HUES6 (cell line): ENCODE measurements at regions not wholly inside any gene's neighbourhood (a gene's known extent, or its start where the extent isn't known, plus 50 kb on each side); places are given as distances from the start of the nearest gene placed in this dataset.

Source experiments
- H3K27ac ChIP-seq: 2 replicates; pipeline ENCODE4 v1.7.0; 2013; ENCODE audit warnings: low read depth, mild to moderate bottlenecking, low read length, inconsistent platforms
- H3K27me3 ChIP-seq: 2 replicates; pipeline ENCODE4 v1.6.1; 2013; ENCODE audit warnings: low read length; ENCODE audit not compliant: control insufficient read depth, insufficient read depth
- H3K36me3 ChIP-seq: 2 replicates; pipeline ENCODE4 v1.6.1; 2013; ENCODE audit warnings: low read length; ENCODE audit not compliant: control insufficient read depth, insufficient read depth
- H3K4me1 ChIP-seq: 2 replicates; pipeline ENCODE4 v1.6.1; 2013; ENCODE audit warnings: low read length; ENCODE audit not compliant: control insufficient read depth, insufficient read depth
- H3K4me3 ChIP-seq: 2 replicates; pipeline ENCODE4 v1.5.1; 2013; ENCODE audit warnings: low read depth, low read length
- H3K9ac ChIP-seq: one replicate; pipeline ENCODE4 v1.6.1; 2013; ENCODE audit warnings: mild to moderate bottlenecking, low read length
- H3K9me3 ChIP-seq: 2 replicates; pipeline ENCODE4 v1.6.1; 2013; ENCODE audit warnings: low read depth, low read length; ENCODE audit not compliant: control insufficient read depth, insufficient read depth

GRCh38 chr7:85565276-85565675 lies 378.4 kb upstream of the SEMA3D start:
- Histone ChIP-seq H3K9ac (no peak overlapping the region), H3K27me3 (no peaks in the 10 kb centered on the region), H3K36me3 (no peaks in the 10 kb centered on the region), H3K27ac (no peak overlapping the region), H3K4me1 (no peaks in the 10 kb centered on the region), H3K9me3 (no peaks in the 10 kb centered on the region), H3K4me3 (no peak overlapping the region)

- no peaks in the 10 kb centered on the region for H3K4me1 ChIP-seq
- H3K9ac ChIP-seq, result no peak overlapping the region
- no peaks in the 10 kb centered on the region for H3K36me3 ChIP-seq
- H3K4me3 ChIP-seq, result no peak overlapping the region
- H3K27ac ChIP-seq, result no peak overlapping the region
- no peaks in the 10 kb centered on the region for H3K27me3 ChIP-seq
- no peaks in the 10 kb centered on the region for H3K9me3 ChIP-seq
Measured at GRCh38 chr7:85564861-85565260, 378.0 kb upstream of the SEMA3D start.

GRCh38 chr7:85561706-85562105 lies 374.9 kb upstream of the SEMA3D start:
- no peak overlapping the region for H3K27ac ChIP-seq
- H3K36me3 ChIP-seq, result no peaks in the 10 kb centered on the region
- no peaks in the 10 kb centered on the region for H3K9me3 ChIP-seq
- no peaks in the 10 kb centered on the region for H3K4me1 ChIP-seq
- H3K27me3 ChIP-seq, result no peaks in the 10 kb centered on the region
- no peak overlapping the region for H3K9ac ChIP-seq
- H3K4me3 ChIP-seq, result no peak overlapping the region

- no peak overlapping the region for H3K9ac ChIP-seq
- no peaks in the 10 kb centered on the region for H3K27me3 ChIP-seq
- H3K9me3 ChIP-seq, result no peaks in the 10 kb centered on the region
- no peak overlapping the region for H3K27ac ChIP-seq
- no peaks in the 10 kb centered on the region for H3K36me3 ChIP-seq
- H3K4me1 ChIP-seq, result no peaks in the 10 kb centered on the region
- no peak overlapping the region for H3K4me3 ChIP-seq
Measured at GRCh38 chr7:85554236-85555178, 367.7 kb upstream of the SEMA3D start.

GRCh38 chr7:85535974-85536729 lies 349.3 kb upstream of the SEMA3D start:
- H3K27ac ChIP-seq, result no peak overlapping the region

GRCh38 chr7:85529831-85530230 lies 343.0 kb upstream of the SEMA3D start:
- Histone ChIP-seq H3K27ac (no peak overlapping the region), H3K9ac (no peak overlapping the region), H3K36me3 (no peaks in the 10 kb centered on the region), H3K4me1 (no peaks in the 10 kb centered on the region), H3K4me3 (no peak overlapping the region), H3K27me3 (no peaks in the 10 kb centered on the region), H3K9me3 (no peaks in the 10 kb centered on the region)

More at GRCh38 chr7:85535974-85536729, 349.3 kb upstream of the SEMA3D start:
- Histone ChIP-seq H3K27me3 (no peaks in the 10 kb centered on the region), H3K9me3 (no peaks in the 10 kb centered on the region), H3K4me3 (no peak overlapping the region), H3K4me1 (no peaks in the 10 kb centered on the region), H3K36me3 (no peaks in the 10 kb centered on the region), H3K9ac (no peak overlapping the region)

- no peak overlapping the region for H3K27ac ChIP-seq
- H3K9ac ChIP-seq, result no peak overlapping the region
- H3K9me3 ChIP-seq, result no peaks in the 10 kb centered on the region
- H3K27me3 ChIP-seq, result no peaks in the 10 kb centered on the region
- no peak overlapping the region for H3K4me3 ChIP-seq
- no peaks in the 10 kb centered on the region for H3K4me1 ChIP-seq
- H3K36me3 ChIP-seq, result no peaks in the 10 kb centered on the region
Measured at GRCh38 chr7:85529201-85529600, 342.3 kb upstream of the SEMA3D start.

GRCh38 chr7:85528581-85528980 lies 341.7 kb upstream of the SEMA3D start:
- no peak overlapping the region for H3K27ac ChIP-seq
- H3K27me3 ChIP-seq, result no peaks in the 10 kb centered on the region
- no peak overlapping the region for H3K4me3 ChIP-seq
- H3K9ac ChIP-seq, result no peak overlapping the region
- no peaks in the 10 kb centered on the region for H3K4me1 ChIP-seq
- no peaks in the 10 kb centered on the region for H3K36me3 ChIP-seq
- H3K9me3 ChIP-seq, result no peaks in the 10 kb centered on the region

GRCh38 chr7:85525676-85526075 lies 338.8 kb upstream of the SEMA3D start:
- no peaks in the 10 kb centered on the region for H3K36me3 ChIP-seq
- no peak overlapping the region for H3K27ac ChIP-seq
- no peak overlapping the region for H3K9ac ChIP-seq

GRCh38 chr7:85522070-85522469 lies 335.2 kb upstream of the SEMA3D start:
- H3K9ac ChIP-seq, result no peak overlapping the region

More at GRCh38 chr7:85525676-85526075, 338.8 kb upstream of the SEMA3D start:
- Histone ChIP-seq H3K9me3 (no peaks in the 10 kb centered on the region), H3K4me3 (no peak overlapping the region), H3K4me1 (no peaks in the 10 kb centered on the region), H3K27me3 (no peaks in the 10 kb centered on the region)

GRCh38 chr7:85521108-85521694 lies 334.3 kb upstream of the SEMA3D start:
- Histone ChIP-seq H3K4me1 (no peaks in the 10 kb centered on the region), H3K36me3 (no peaks in the 10 kb centered on the region), H3K9ac (no peak overlapping the region), H3K27ac (no peak overlapping the region), H3K27me3 (no peaks in the 10 kb centered on the region), H3K4me3 (no peak overlapping the region), H3K9me3 (no peaks in the 10 kb centered on the region)

More at GRCh38 chr7:85522070-85522469, 335.2 kb upstream of the SEMA3D start:
- H3K36me3 ChIP-seq, result no peaks in the 10 kb centered on the region
- H3K27ac ChIP-seq, result no peak overlapping the region
- no peaks in the 10 kb centered on the region for H3K27me3 ChIP-seq
- H3K4me3 ChIP-seq, result no peak overlapping the region
- H3K4me1 ChIP-seq, result no peaks in the 10 kb centered on the region
- no peaks in the 10 kb centered on the region for H3K9me3 ChIP-seq
